NT2/D1 (cell line): ENCODE measurements at regions not wholly inside any gene's neighbourhood (a gene's known extent, or its start where the extent isn't known, plus 50 kb on each side); places are given as distances from the start of the nearest gene placed in this dataset.

Source experiments
- YY1 ChIP-seq: IDR thresholded peaks from 2 replicates; pipeline ENCODE4 v1.6.1; 2011; ENCODE audit not compliant: insufficient read length, insufficient read depth
- ZNF274 ChIP-seq: IDR thresholded peaks from 2 replicates; pipeline ENCODE4 v1.6.1; 2011; ENCODE audit warnings: mild to moderate bottlenecking, low read depth, low read length

- no peak for TF ChIP-seq ZNF274
- no peak for TF ChIP-seq YY1
Measured at GRCh38 chr5:23631302-23632045, 124.1 kb downstream of the PRDM9 start.
